HG02571 (cell line): ENCODE measurements at regions not wholly inside any gene's neighbourhood (a gene's known extent, or its start where the extent isn't known, plus 50 kb on each side); places are given as distances from the start of the nearest gene placed in this dataset.

Experiments used
- ATAC-seq: cut with Tn5 transposase; IDR thresholded peaks from one replicate; pipeline ENCODE4 v1.9.1; 2021; ENCODE audit warnings: mild to moderate bottlenecking, moderate library complexity; ENCODE audit not compliant: unreplicated experiment

GRCh38 chr6:146902846-146903245 lies 301.4 kb upstream of the STXBP5 start:
- no peak for ATAC-seq

- no peak for ATAC-seq
These were observed 300.8 kb upstream of the STXBP5 start for GRCh38 chr6:146903451-146903850.

GRCh38 chr6:146904596-146904995 lies 299.6 kb upstream of the STXBP5 start:
- ATAC-seq: no peak

GRCh38 chr6:146905181-146905704 lies 299.0 kb upstream of the STXBP5 start:
- ATAC-seq: no peak

GRCh38 chr6:146908786-146909185 lies 295.4 kb upstream of the STXBP5 start:
- no peak for ATAC-seq

GRCh38 chr6:146909376-146909775 lies 294.8 kb upstream of the STXBP5 start:
- no peak for ATAC-seq

GRCh38 chr6:146909886-146910285 lies 294.3 kb upstream of the STXBP5 start:
- ATAC-seq: no peak

- ATAC-seq: no peak
These were observed 293.6 kb upstream of the STXBP5 start for GRCh38 chr6:146910611-146911010.

- no peak for ATAC-seq
These were observed 292.5 kb upstream of the STXBP5 start for GRCh38 chr6:146911635-146912215.

GRCh38 chr6:146912730-146913685 lies 291.2 kb upstream of the STXBP5 start:
- ATAC-seq: no peak

- ATAC-seq: no peak
These were observed 290.3 kb upstream of the STXBP5 start for GRCh38 chr6:146913842-146914488.

GRCh38 chr6:146914489-146915483 lies 289.4 kb upstream of the STXBP5 start:
- no peak for ATAC-seq

GRCh38 chr6:146915671-146916127 lies 288.5 kb upstream of the STXBP5 start:
- no peak for ATAC-seq

GRCh38 chr6:146916435-146917025 lies 287.7 kb upstream of the STXBP5 start:
- ATAC-seq: no peak

GRCh38 chr6:146917182-146917581 lies 287.0 kb upstream of the STXBP5 start:
- ATAC-seq: no peak

- no peak for ATAC-seq
These were observed 286.2 kb upstream of the STXBP5 start for GRCh38 chr6:146917979-146918378.

GRCh38 chr6:146919017-146919416 lies 285.2 kb upstream of the STXBP5 start:
- no peak for ATAC-seq

- no peak for ATAC-seq
These were observed 280.9 kb upstream of the STXBP5 start for GRCh38 chr6:146923205-146923833.

GRCh38 chr6:146925846-146926245 lies 278.4 kb upstream of the STXBP5 start:
- ATAC-seq: no peak
